B cell (primary cell): ENCODE measurements at regions not wholly inside any gene's neighbourhood (a gene's known extent, or its start where the extent isn't known, plus 50 kb on each side); places are given as distances from the start of the nearest gene placed in this dataset.

Experiments used
- ATAC-seq: fragments of 200-7000 bp; cut with Tn5 transposase; one replicate; pipeline ENCODE4 v1.10.0; 2021; ENCODE audit warnings: low read depth, mild to moderate bottlenecking, moderate number of reproducible peaks, moderate library complexity
- CTCF ChIA-PET: fragments of 350-600 bp; sonication (Branson Sonifier 250); formaldehyde crosslinking; loops from one replicate; lab custom pipeline; 2021; ENCODE audit warnings: antibody characterized with exemption, inconsistent platforms; lab: Charles Lee
- POLR2A ChIA-PET: fragments of 350-600 bp; sonication (Branson Sonifier 250); formaldehyde crosslinking; loops from one replicate; lab custom pipeline; 2021; ENCODE audit warnings: antibody characterized with exemption; lab: Charles Lee
- DNase-seq: peaks from one replicate; pipeline ENCODE4 v3.0.0; 2013
- H2AFZ ChIP-seq: 2 replicates; pipeline ENCODE4 v1.6.1; 2012; ENCODE audit warnings: mild to moderate bottlenecking, low read depth, low read length; ENCODE audit not compliant: insufficient read depth, poor library complexity, severe bottlenecking
- H3K27ac ChIP-seq, 2 donors: 1 replicate in 1 of 2; 2 replicates in 1 of 2; pipeline ENCODE4 v1.5.1; 2012 to 2013; ENCODE audit warnings: low read length in 2 of 2, mild to moderate bottlenecking in 2 of 2, moderate library complexity in 1 of 2
- H3K27me3 ChIP-seq, 4 experiments: fragments of 200-600 bp in 1 of 4; sonication (generic) in 1 of 4; replicated peaks in 1 of 4; 1 replicate in 2 of 4; 2 replicates in 2 of 4; pipeline versions ENCODE4 v1.6.1 to v1.7.0; 2013 to 2016; ENCODE audit warnings: low read length in 3 of 4, mild to moderate bottlenecking in 2 of 4, mixed read lengths in 1 of 4, moderate library complexity in 1 of 4; ENCODE audit not compliant: insufficient read depth in 4 of 4, control insufficient read depth in 3 of 4; ENCODE audit errors: control extremely low read depth in 1 of 4
- H3K36me3 ChIP-seq, 2 experiments: replicated peaks in 1 of 2; 1 replicate in 1 of 2; 2 replicates in 1 of 2; pipeline versions ENCODE4 v1.6.1 to v1.7.1; 2013; ENCODE audit warnings: low read length in 1 of 2; ENCODE audit not compliant: insufficient read depth in 2 of 2, control insufficient read depth in 1 of 2; ENCODE audit errors: control extremely low read depth in 1 of 2, extremely low read depth in 1 of 2
- H3K4me1 ChIP-seq, 2 donors: fragments of 200-600 bp in 1 of 2; sonication (generic) in 1 of 2; 1 replicate in 1 of 2; 2 replicates in 1 of 2; pipeline versions ENCODE4 v1.5.1 to v1.6.1; 2013 to 2017; ENCODE audit warnings: low read length in 2 of 2; ENCODE audit not compliant: control insufficient read depth in 2 of 2, insufficient read depth in 2 of 2
- H3K4me2 ChIP-seq: replicated peaks from 2 replicates; pipeline ENCODE3; 2012; ENCODE audit warnings: mild to moderate bottlenecking, low read depth, low read length; ENCODE audit not compliant: poor library complexity, severe bottlenecking
- H3K4me3 ChIP-seq, 5 experiments: fragments of 200-600 bp in 1 of 5; sonication (generic) in 1 of 5; 1 replicate in 3 of 5; 2 replicates in 2 of 5; pipeline versions ENCODE4 v1.5.1 to v1.7.0; 2011 to 2016; ENCODE audit warnings: low read length in 4 of 5, mild to moderate bottlenecking in 4 of 5, low read depth in 2 of 5, control low read depth in 1 of 5, moderate library complexity in 1 of 5; ENCODE audit not compliant: insufficient read depth in 1 of 5; ENCODE audit errors: control extremely low read depth in 1 of 5, extremely low read depth in 1 of 5
- H3K79me2 ChIP-seq: fragments of 200-600 bp; sonication (generic); one replicate; pipeline ENCODE4 v1.6.0; 2016; ENCODE audit warnings: low read length; ENCODE audit not compliant: control insufficient read depth, insufficient read depth
- H3K9ac ChIP-seq: fragments of 200-600 bp; sonication (generic); 2 replicates; pipeline ENCODE4 v1.6.1; 2017; ENCODE audit warnings: mild to moderate bottlenecking, low read length, moderate library complexity
- H3K9me3 ChIP-seq, 3 donors: one replicate each; pipeline versions ENCODE4 v1.6.1 to v1.7.1; 2013; ENCODE audit warnings: low read length in 2 of 3; ENCODE audit not compliant: control insufficient read depth in 2 of 3, insufficient read depth in 1 of 3; ENCODE audit errors: control extremely low read depth in 1 of 3
- H4K20me1 ChIP-seq: 2 replicates; pipeline ENCODE4 v1.6.0; 2012; ENCODE audit warnings: mild to moderate bottlenecking, low read length; ENCODE audit not compliant: insufficient read depth, control insufficient read depth, poor library complexity, severe bottlenecking
- H3K27ac Mint-ChIP-seq: one replicate; pipeline ENCODE4 v1.8.0; 2021; ENCODE audit warnings: mixed read lengths
- H3K27me3 Mint-ChIP-seq: one replicate; pipeline ENCODE4 v1.8.0; 2021; ENCODE audit warnings: mixed read lengths
- H3K4me1 Mint-ChIP-seq: one replicate; pipeline ENCODE4 v1.8.0; 2021; ENCODE audit warnings: mixed read lengths
- H3K4me3 Mint-ChIP-seq: one replicate; pipeline ENCODE4 v1.8.0; 2021; ENCODE audit warnings: mixed read lengths
- H3K9me3 Mint-ChIP-seq: one replicate; pipeline ENCODE4 v1.8.0; 2022; ENCODE audit warnings: mixed read lengths; ENCODE audit not compliant: insufficient read depth
- EZH2 ChIP-seq: IDR thresholded peaks from 2 replicates; pipeline ENCODE4 v1.6.1; 2012; ENCODE audit warnings: borderline replicate concordance, low read depth, mild to moderate bottlenecking, moderate library complexity, low read length; ENCODE audit not compliant: insufficient read depth, poor library complexity, severe bottlenecking
- WGBS: methylation state at CpG from one replicate; pipeline ENCODE4 v1.1.5; 2013; ENCODE audit warnings: missing lambda C conversion rate; ENCODE audit not compliant: insufficient coverage; 5-methylcytosine and 5-hydroxymethylcytosine counted together
- intact Hi-C: fragments of 100-400 bp; cut with micrococcal nuclease; formaldehyde crosslinking; loops from one replicate; pipeline ENCODE4 v1.10.0; 2022
- TF ChIP-seq, protein P1 (sequence below): fragments of 200-600 bp; IDR thresholded peaks from one replicate; pipeline ENCODE4 v1.8.0; 2022; ENCODE audit warnings: antibody characterized with exemption, mild to moderate bottlenecking

DNA sequence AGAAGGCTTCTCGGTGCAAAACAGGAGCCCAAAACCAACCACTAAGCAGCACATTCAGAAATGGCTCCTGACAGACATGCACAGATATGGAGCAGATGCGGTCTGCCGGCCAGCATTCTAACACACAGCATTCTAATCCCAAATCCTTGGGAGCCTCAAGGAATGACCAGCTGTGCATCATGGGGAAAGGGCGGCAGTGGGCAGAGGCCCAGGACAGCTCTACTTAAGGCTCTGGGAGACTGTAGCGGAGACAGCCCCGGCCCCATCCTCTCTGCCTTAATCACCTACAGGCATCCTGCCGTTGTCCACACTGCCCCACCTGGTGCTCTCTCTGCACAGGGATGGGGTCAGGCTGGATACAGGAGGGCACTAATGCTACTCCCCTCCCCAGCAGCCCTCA, 1016.0 kb downstream of the UQCRFS1 start:
- intact Hi-C loops, result no loop called here
- WGBS, result 86% methylated on average over 7 of the region's 7 CpGs
- ChIA-PET POLR2A (no interaction called here), CTCF (no interaction called here)
- TF ChIP-seq EZH2, result no peak
- TF ChIP-seq, protein P1, sequence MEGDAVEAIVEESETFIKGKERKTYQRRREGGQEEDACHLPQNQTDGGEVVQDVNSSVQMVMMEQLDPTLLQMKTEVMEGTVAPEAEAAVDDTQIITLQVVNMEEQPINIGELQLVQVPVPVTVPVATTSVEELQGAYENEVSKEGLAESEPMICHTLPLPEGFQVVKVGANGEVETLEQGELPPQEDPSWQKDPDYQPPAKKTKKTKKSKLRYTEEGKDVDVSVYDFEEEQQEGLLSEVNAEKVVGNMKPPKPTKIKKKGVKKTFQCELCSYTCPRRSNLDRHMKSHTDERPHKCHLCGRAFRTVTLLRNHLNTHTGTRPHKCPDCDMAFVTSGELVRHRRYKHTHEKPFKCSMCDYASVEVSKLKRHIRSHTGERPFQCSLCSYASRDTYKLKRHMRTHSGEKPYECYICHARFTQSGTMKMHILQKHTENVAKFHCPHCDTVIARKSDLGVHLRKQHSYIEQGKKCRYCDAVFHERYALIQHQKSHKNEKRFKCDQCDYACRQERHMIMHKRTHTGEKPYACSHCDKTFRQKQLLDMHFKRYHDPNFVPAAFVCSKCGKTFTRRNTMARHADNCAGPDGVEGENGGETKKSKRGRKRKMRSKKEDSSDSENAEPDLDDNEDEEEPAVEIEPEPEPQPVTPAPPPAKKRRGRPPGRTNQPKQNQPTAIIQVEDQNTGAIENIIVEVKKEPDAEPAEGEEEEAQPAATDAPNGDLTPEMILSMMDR, result no peak
- no peak for ATAC-seq
- no peak for DNase-seq
- Histone ChIP-seq H3K36me3 (no peaks in the 10 kb centered on the region), H3K27me3 (no peaks in the 10 kb centered on the region), H2AFZ (no peak overlapping the region), H3K79me2 (no peaks in the 10 kb centered on the region), H3K4me1 (no peaks in the 10 kb centered on the region), H3K27ac (no peak overlapping the region), H3K4me2 (no peak overlapping the region), H3K9ac (no peak overlapping the region), H3K9me3 (peaks cover 0 to 40% (median 0%) of the 10 kb centered on the region in 3 donors), H3K4me3 (no peak overlapping the region), H4K20me1 (no peaks in the 10 kb centered on the region)
- H3K4me3 Mint-ChIP-seq, result no peak overlapping the region
- no peak overlapping the region for H3K27ac Mint-ChIP-seq
- no peaks in the 10 kb centered on the region for H3K4me1 Mint-ChIP-seq
- H3K27me3 Mint-ChIP-seq, result no peaks in the 10 kb centered on the region
- peaks cover 6% of the 10 kb centered on the region for H3K9me3 Mint-ChIP-seq

DNA sequence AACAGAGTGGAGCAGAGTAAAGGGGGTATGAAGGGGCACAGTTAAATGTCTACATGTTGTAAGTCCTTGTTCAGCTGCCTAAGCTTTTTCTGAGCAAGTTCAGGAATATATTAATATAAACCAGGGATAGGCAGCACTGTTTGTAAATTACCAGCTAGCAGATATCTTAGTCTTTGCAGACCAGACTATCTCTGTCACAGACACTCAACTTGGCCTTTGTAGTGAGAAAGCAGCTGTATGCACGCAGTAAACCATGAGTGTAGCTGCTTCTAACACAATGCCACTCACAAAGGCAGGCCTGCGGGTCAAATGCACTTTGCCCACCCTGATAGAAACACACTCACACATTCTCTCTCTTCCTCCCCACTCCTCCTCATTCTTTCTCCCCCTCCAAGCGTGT, 1016.9 kb downstream of the UQCRFS1 start:
- Mint-ChIP-seq H3K4me1 (no peaks in the 10 kb centered on the region), H3K4me3 (no peak overlapping the region), H3K27me3 (no peaks in the 10 kb centered on the region), H3K27ac (no peak overlapping the region), H3K9me3 (peaks cover 6% of the 10 kb centered on the region)
- Histone ChIP-seq H4K20me1 (no peaks in the 10 kb centered on the region), H3K9ac (no peak overlapping the region), H3K36me3 (no peaks in the 10 kb centered on the region), H3K9me3 (peaks cover 0 to 31% (median 0%) of the 10 kb centered on the region in 3 donors), H3K27ac (no peak overlapping the region), H3K79me2 (no peaks in the 10 kb centered on the region), H3K4me3 (no peak overlapping the region), H3K4me2 (no peak overlapping the region), H3K27me3 (no peaks in the 10 kb centered on the region), H3K4me1 (no peaks in the 10 kb centered on the region), H2AFZ (no peak overlapping the region)
- POLR2A ChIA-PET, result no interaction called here
- intact Hi-C loops, result no loop called here
- WGBS, result 45% methylated on average over 1 of the region's 3 CpGs
- ATAC-seq (no peak), DNase-seq (no peak)
- TF ChIP-seq, protein P1, result no peak
- TF ChIP-seq EZH2, result no peak
- CTCF ChIA-PET, result no interaction called here
